HUDEP-2 (cell line): ENCODE measurements at regions not wholly inside any gene's neighbourhood (a gene's known extent, or its start where the extent isn't known, plus 50 kb on each side); places are given as distances from the start of the nearest gene placed in this dataset.
A peak's percentile ranks its signal among the peaks of the same experiment; 100 is the strongest.
"Not testable (repeated sequence)": the region's sequence is repeated elsewhere in the genome, so short reads cannot be mapped to it uniquely, and the experiment has no call there.

ENCODE experiments used
- DNase-seq, 76 experiments: peaks; one replicate each; lab custom pipeline; 2025; ENCODE audit not compliant: unreplicated experiment in 76 of 76; lab: John Stamatoyannopoulos, UW

- no peak for DNase-seq
These were observed 57.0 kb downstream of the PCDH20 start for GRCh38 chr13:61358599-61358998.

- DNase-seq, result no peak
These were observed 65.3 kb downstream of the PCDH20 start for GRCh38 chr13:61350341-61350740.

GRCh38 chr13:61339054-61339621 is 76.5 kb downstream of the PCDH20 start:
- DNase-seq, result no peak

- no peak for DNase-seq
These were observed 99.0 kb downstream of the PCDH20 start for GRCh38 chr13:61316647-61317046.

GRCh38 chr13:61294467-61295191 is 121.0 kb downstream of the PCDH20 start:
- no peak for DNase-seq

- peak in 9 of 76 experiments; percentile 0 to 24 (median 6) for DNase-seq
These were observed 129.4 kb downstream of the PCDH20 start for GRCh38 chr13:61286148-61286745.

GRCh38 chr13:61277586-61278276 is 137.9 kb downstream of the PCDH20 start:
- no peak for DNase-seq

GRCh38 chr13:61277088-61277487 is 138.6 kb downstream of the PCDH20 start:
- no peak for DNase-seq

- DNase-seq, result no peak
These were observed 139.2 kb downstream of the PCDH20 start for GRCh38 chr13:61276401-61276800.

GRCh38 chr13:61275736-61276135 is 139.9 kb downstream of the PCDH20 start:
- DNase-seq, result no peak

- no peak for DNase-seq
These were observed 140.4 kb downstream of the PCDH20 start for GRCh38 chr13:61275251-61275650.

- DNase-seq, result not testable (repeated sequence)
These were observed 148.8 kb downstream of the PCDH20 start for GRCh38 chr13:61266896-61267295.

GRCh38 chr13:61261746-61262472 is 153.7 kb downstream of the PCDH20 start:
- DNase-seq, result no peak

GRCh38 chr13:61258185-61258584 is 157.5 kb downstream of the PCDH20 start:
- DNase-seq, result no peak

- DNase-seq, result no peak
These were observed 160.4 kb downstream of the PCDH20 start for GRCh38 chr13:61255040-61255796.

GRCh38 chr13:61253105-61253877 is 162.4 kb downstream of the PCDH20 start:
- DNase-seq, result no peak

GRCh38 chr13:61252213-61252612 is 163.4 kb downstream of the PCDH20 start:
- DNase-seq, result no peak

GRCh38 chr13:61247149-61247936 is 168.3 kb downstream of the PCDH20 start:
- no peak for DNase-seq

GRCh38 chr13:61246351-61246750 is 169.3 kb downstream of the PCDH20 start:
- no peak for DNase-seq
